ENCODE measurements at regions not wholly inside any gene's neighbourhood (a gene's known extent, or its start where the extent isn't known, plus 50 kb on each side); places are given as distances from the start of the nearest gene placed in this dataset.

DNA sequence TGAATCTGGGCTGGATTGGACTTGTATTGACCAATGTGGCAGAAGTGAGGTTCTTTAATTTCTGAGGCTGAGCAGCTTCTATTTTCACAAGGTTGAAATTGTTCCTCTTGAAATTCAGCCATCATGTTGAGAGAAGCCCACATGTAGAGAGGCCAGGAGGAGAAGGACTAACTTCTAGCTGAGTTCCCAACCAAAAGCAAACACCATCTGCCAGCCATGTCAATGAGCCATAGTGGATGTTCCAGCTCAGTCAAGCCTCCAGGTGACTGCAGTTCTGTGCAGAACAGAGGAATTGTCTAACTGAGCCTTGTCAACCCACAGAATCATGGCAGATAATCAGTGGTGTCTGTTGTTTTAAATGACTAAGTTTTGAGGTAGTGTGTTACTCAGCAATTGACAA is 110.6 kb upstream of the ACVR1 start:
- Histone ChIP-seq H3K9ac (ENCODE audit: extremely low read depth, insufficient read length, low read length) (no peak overlapping the region), H3K27me3 (ENCODE audit: insufficient read depth, low read length) (no peaks in the 10 kb centered on the region), H2BK15ac (ENCODE audit: low read depth, low read length) (no peak overlapping the region), H3K18ac (ENCODE audit: insufficient read length, low read depth, low read length) (no peak overlapping the region), H3K14ac (ENCODE audit: insufficient read depth, low read length) (no peak overlapping the region), H3K23ac (ENCODE audit: insufficient read length, low read depth, low read length) (no peak overlapping the region), H2BK120ac (ENCODE audit: low read depth, low read length, poor library complexity, severe bottlenecking) (no peak overlapping the region), H3K56ac (ENCODE audit: insufficient read length, low read depth, low read length) (no peak overlapping the region), H3K4ac (ENCODE audit: low read depth, low read length) (no peak overlapping the region), H4K91ac (ENCODE audit: insufficient read length, low read depth, low read length) (no peak overlapping the region), H3K27ac (ENCODE audit: insufficient read length, low read depth, low read length) (no peak overlapping the region), H4K8ac (replicated peaks; ENCODE audit: insufficient read length, low read depth, low read length) (no peak overlapping the region), H3K79me1 (ENCODE audit: insufficient read depth, low read depth, low read length, poor library complexity, severe bottlenecking) (no peaks in the 10 kb centered on the region), H3K9me3 (ENCODE audit: control insufficient read depth, low read depth, low read length) (no peaks in the 10 kb centered on the region), H4K20me1 (ENCODE audit: control insufficient read depth, insufficient read depth, insufficient read length) (no peaks in the 10 kb centered on the region), H3K23me2 (ENCODE audit: insufficient read length, low read depth, low read length, poor library complexity, severe bottlenecking) (no peaks in the 10 kb centered on the region), H3K4me1 (ENCODE audit: insufficient read depth, low read length) (no peaks in the 10 kb centered on the region), H2BK5ac (ENCODE audit: insufficient read length, low read length) (no peak overlapping the region), H2BK12ac (ENCODE audit: insufficient read length, low read depth, low read length) (no peak overlapping the region), H3T11ph (ENCODE audit: low read length) (no peak overlapping the region), H3K4me2 (ENCODE audit: insufficient read depth, insufficient read length, low read length) (no peak overlapping the region), H4K5ac (ENCODE audit: insufficient read length, low read depth, low read length) (no peak overlapping the region), H2BK20ac (ENCODE audit: low read depth, low read length, poor library complexity, severe bottlenecking) (no peak overlapping the region), H2AFZ (ENCODE audit: low read length) (no peak overlapping the region), H2AK5ac (ENCODE audit: insufficient read length, low read length) (no peak overlapping the region), H3K79me2 (ENCODE audit: insufficient read depth, low read length) (no peaks in the 10 kb centered on the region)
- Mint-ChIP-seq H3K4me1 (peaks cover 4 to 6% of the 10 kb centered on the region in 2 experiments; a peak in 3 of 4 replicates), H3K4me3 (no peak overlapping the region), H3K36me3 (ENCODE audit: insufficient read depth in 1 of 3, low read depth in 3 of 3) (no peaks in the 10 kb centered on the region), H3K27ac (no peak overlapping the region), H3K9me3 (no peaks in the 10 kb centered on the region; a peak in 2 of 5 replicates), H3K27me3 (ENCODE audit: low read depth) (no peaks in the 10 kb centered on the region; the same call in none of the 2 replicates)
- no peak for DNase-seq
- TF ChIP-seq, protein P1, sequence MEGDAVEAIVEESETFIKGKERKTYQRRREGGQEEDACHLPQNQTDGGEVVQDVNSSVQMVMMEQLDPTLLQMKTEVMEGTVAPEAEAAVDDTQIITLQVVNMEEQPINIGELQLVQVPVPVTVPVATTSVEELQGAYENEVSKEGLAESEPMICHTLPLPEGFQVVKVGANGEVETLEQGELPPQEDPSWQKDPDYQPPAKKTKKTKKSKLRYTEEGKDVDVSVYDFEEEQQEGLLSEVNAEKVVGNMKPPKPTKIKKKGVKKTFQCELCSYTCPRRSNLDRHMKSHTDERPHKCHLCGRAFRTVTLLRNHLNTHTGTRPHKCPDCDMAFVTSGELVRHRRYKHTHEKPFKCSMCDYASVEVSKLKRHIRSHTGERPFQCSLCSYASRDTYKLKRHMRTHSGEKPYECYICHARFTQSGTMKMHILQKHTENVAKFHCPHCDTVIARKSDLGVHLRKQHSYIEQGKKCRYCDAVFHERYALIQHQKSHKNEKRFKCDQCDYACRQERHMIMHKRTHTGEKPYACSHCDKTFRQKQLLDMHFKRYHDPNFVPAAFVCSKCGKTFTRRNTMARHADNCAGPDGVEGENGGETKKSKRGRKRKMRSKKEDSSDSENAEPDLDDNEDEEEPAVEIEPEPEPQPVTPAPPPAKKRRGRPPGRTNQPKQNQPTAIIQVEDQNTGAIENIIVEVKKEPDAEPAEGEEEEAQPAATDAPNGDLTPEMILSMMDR (conservative IDR thresholded peaks at IDR 0.05) = no peak

Data from H9 (cell line).